ENCODE measurements at regions not wholly inside any gene's neighbourhood (a gene's known extent, or its start where the extent isn't known, plus 50 kb on each side); places are given as distances from the start of the nearest gene placed in this dataset.
A peak's percentile ranks its signal among the peaks of the same experiment; 100 is the strongest.

GRCh38 chr7:46283852-46284251 is 362.8 kb upstream of the IGFBP3 start:
- Histone ChIP-seq H3K9me3 (ENCODE audit: low read depth) (no peaks in the 10 kb centered on the region), H3K27me3 (no peaks in the 10 kb centered on the region), H3K36me3 (no peaks in the 10 kb centered on the region), H3K9ac (no peak overlapping the region), H2AFZ (replicated peaks) (peak overlapping the region; percentile 30), H4K20me1 (ENCODE audit: low read depth) (no peaks in the 10 kb centered on the region), H3K4me1 (peaks cover 56% of the 10 kb centered on the region), H3K27ac (peak overlapping the region; percentile 25), H3K79me2 (ENCODE audit: low read depth) (no peaks in the 10 kb centered on the region), H3K4me3 (no peak overlapping the region), H3K4me2 (no peak overlapping the region), H3F3A (ENCODE audit: low read depth) (peaks cover 25% of the 10 kb centered on the region)
- Mint-ChIP-seq H3K27me3 (ENCODE audit: insufficient read depth, low read depth) (no peaks in the 10 kb centered on the region), H3K4me3 (no peak overlapping the region), H3K4me1 (peaks cover 17% of the 10 kb centered on the region), H3K27ac (no peak overlapping the region), H3K9me3 (no peaks in the 10 kb centered on the region), H3K36me3 (no peaks in the 10 kb centered on the region)
- no peak for DNase-seq (ENCODE audit: low spot score)
- TF ChIP-seq EZH2phosphoT487 (IDR thresholded peaks at IDR 0.05): no peak
- no peak for TF ChIP-seq EZH2 (IDR thresholded peaks at IDR 0.05)
- no peak for TF ChIP-seq CTCF (IDR thresholded peaks at IDR 0.05)

GRCh38 chr7:46282155-46282554 is 361.1 kb upstream of the IGFBP3 start:
- Histone ChIP-seq H3F3A (ENCODE audit: low read depth) (peaks cover 25% of the 10 kb centered on the region), H3K4me2 (peak overlapping the region; percentile 50), H3K36me3 (no peaks in the 10 kb centered on the region), H2AFZ (replicated peaks) (no peak overlapping the region), H3K4me3 (no peak overlapping the region), H4K20me1 (ENCODE audit: low read depth) (no peaks in the 10 kb centered on the region), H3K9me3 (ENCODE audit: low read depth) (no peaks in the 10 kb centered on the region), H3K4me1 (peaks cover 56% of the 10 kb centered on the region), H3K79me2 (ENCODE audit: low read depth) (no peaks in the 10 kb centered on the region), H3K27me3 (no peaks in the 10 kb centered on the region), H3K27ac (peak overlapping the region; percentile 94), H3K9ac (no peak overlapping the region)
- Mint-ChIP-seq H3K27me3 (ENCODE audit: insufficient read depth, low read depth) (no peaks in the 10 kb centered on the region), H3K4me3 (no peak overlapping the region), H3K4me1 (peaks cover 17% of the 10 kb centered on the region), H3K36me3 (no peaks in the 10 kb centered on the region), H3K9me3 (peaks cover 2% of the 10 kb centered on the region), H3K27ac (no peak overlapping the region)
- TF ChIP-seq EZH2 (IDR thresholded peaks at IDR 0.05) (no peak), EZH2phosphoT487 (IDR thresholded peaks at IDR 0.05) (no peak), CTCF (IDR thresholded peaks at IDR 0.05) (no peak)
- DNase-seq (ENCODE audit: low spot score): peak; percentile 85

GRCh38 chr7:46281071-46281470 is 360.0 kb upstream of the IGFBP3 start:
- H4K20me1 ChIP-seq (ENCODE audit: low read depth): no peaks in the 10 kb centered on the region
- no peaks in the 10 kb centered on the region for H3K27me3 Mint-ChIP-seq (ENCODE audit: insufficient read depth, low read depth)
- no peak overlapping the region for H3K4me3 Mint-ChIP-seq
- peaks cover 17% of the 10 kb centered on the region for H3K4me1 Mint-ChIP-seq
- H3K36me3 ChIP-seq: no peaks in the 10 kb centered on the region
- H2AFZ ChIP-seq (replicated peaks): no peak overlapping the region
- H3K9me3 ChIP-seq (ENCODE audit: low read depth): no peaks in the 10 kb centered on the region
- no peak overlapping the region for H3K27ac Mint-ChIP-seq
- H3K27ac ChIP-seq: peak overlapping the region; percentile 94
- H3K27me3 ChIP-seq: no peaks in the 10 kb centered on the region
- peaks cover 5% of the 10 kb centered on the region for H3K9me3 Mint-ChIP-seq
- no peaks in the 10 kb centered on the region for H3K36me3 Mint-ChIP-seq
- peak overlapping the region; percentile 42 for H3K4me2 ChIP-seq
- H3K4me1 ChIP-seq: peaks cover 56% of the 10 kb centered on the region
- no peak overlapping the region for H3K4me3 ChIP-seq
- peaks cover 25% of the 10 kb centered on the region for H3F3A ChIP-seq (ENCODE audit: low read depth)
- H3K9ac ChIP-seq: no peak overlapping the region
- TF ChIP-seq CTCF (IDR thresholded peaks at IDR 0.05) (no peak), EZH2phosphoT487 (IDR thresholded peaks at IDR 0.05) (no peak), EZH2 (IDR thresholded peaks at IDR 0.05) (no peak)
- H3K79me2 ChIP-seq (ENCODE audit: low read depth): no peaks in the 10 kb centered on the region
- DNase-seq (ENCODE audit: low spot score): no peak
